Stomach (tissue), 4 donors: ENCODE measurements at regions not wholly inside any gene's neighbourhood (a gene's known extent, or its start where the extent isn't known, plus 50 kb on each side); places are given as distances from the start of the nearest gene placed in this dataset.

Experiments
- EP300 ChIP-seq: sonication (generic); formaldehyde crosslinking; IDR thresholded peaks from one replicate; pipeline ENCODE4 v1.6.1; 2017; ENCODE audit warnings: antibody characterized with exemption
- POLR2A ChIP-seq, 4 donors: fragments of 450-650 bp; IDR thresholded peaks; one replicate each; pipeline ENCODE4 v1.6.1; 2016; ENCODE audit warnings: antibody characterized with exemption in 4 of 4, control low read depth in 2 of 4, mild to moderate bottlenecking in 1 of 4, moderate library complexity in 1 of 4
- POLR2AphosphoS5 ChIP-seq, 3 donors: sonication (generic); formaldehyde crosslinking; IDR thresholded peaks; one replicate each; pipeline ENCODE4 v1.6.1; 2016; ENCODE audit warnings: antibody characterized with exemption in 3 of 3
- TF ChIP-seq, protein P1 (sequence below), 7 experiments: fragments of 450-650 bp in 4 of 7; fragments of 200-600 bp in 3 of 7; sonication (generic) in 3 of 7; IDR thresholded peaks; one replicate each; pipeline ENCODE4 v1.5.1; 2016 to 2019; ENCODE audit warnings: antibody characterized with exemption in 7 of 7, control low read depth in 2 of 7, mild to moderate bottlenecking in 1 of 7

DNA sequence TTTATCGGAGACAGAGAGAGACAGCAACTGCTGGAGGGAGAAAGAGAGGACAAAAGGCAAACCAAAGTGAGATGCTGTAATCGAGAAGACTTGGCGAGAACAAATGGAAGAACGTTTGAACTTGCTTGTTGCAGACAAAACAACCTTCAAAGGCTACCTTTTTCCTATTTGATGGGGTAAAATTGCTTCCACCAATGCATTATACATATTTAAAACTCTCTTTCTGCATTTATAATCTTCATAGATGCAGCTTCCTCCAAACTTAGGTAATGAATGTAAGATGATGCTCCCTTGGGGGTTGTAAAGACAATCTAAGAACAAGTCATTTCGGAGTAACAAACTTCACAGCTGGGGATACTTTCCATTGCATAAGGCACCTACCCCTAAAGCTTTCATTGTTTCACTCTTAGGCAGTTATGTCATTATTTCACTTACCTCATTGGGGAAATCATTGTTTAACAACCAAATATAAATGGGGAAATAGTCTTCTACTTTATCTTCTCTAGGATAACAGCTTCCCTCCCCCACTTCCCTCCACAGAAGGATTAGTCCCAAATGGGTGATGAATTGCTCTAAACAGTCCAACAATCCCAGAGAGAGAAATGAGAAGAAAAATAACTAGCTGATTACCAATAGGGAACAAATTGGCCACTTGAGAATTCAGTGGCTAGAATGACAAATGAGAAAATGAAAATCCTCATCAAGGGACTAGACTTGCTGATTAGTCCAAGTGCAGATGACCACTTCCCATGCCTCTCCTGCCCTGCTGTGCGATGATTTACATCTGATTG lies 269.8 kb upstream of the ADAMTS9 start:
- TF ChIP-seq, protein P1, sequence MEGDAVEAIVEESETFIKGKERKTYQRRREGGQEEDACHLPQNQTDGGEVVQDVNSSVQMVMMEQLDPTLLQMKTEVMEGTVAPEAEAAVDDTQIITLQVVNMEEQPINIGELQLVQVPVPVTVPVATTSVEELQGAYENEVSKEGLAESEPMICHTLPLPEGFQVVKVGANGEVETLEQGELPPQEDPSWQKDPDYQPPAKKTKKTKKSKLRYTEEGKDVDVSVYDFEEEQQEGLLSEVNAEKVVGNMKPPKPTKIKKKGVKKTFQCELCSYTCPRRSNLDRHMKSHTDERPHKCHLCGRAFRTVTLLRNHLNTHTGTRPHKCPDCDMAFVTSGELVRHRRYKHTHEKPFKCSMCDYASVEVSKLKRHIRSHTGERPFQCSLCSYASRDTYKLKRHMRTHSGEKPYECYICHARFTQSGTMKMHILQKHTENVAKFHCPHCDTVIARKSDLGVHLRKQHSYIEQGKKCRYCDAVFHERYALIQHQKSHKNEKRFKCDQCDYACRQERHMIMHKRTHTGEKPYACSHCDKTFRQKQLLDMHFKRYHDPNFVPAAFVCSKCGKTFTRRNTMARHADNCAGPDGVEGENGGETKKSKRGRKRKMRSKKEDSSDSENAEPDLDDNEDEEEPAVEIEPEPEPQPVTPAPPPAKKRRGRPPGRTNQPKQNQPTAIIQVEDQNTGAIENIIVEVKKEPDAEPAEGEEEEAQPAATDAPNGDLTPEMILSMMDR (IDR thresholded peaks at IDR 0.05), result no peak
- no peak for TF ChIP-seq EP300
- TF ChIP-seq POLR2A (IDR thresholded peaks at IDR 0.05), result no peak
- TF ChIP-seq POLR2AphosphoS5 (IDR thresholded peaks at IDR 0.05), result no peak
